Transverse colon (tissue), 4 donors: ENCODE measurements at regions not wholly inside any gene's neighbourhood (a gene's known extent, or its start where the extent isn't known, plus 50 kb on each side); places are given as distances from the start of the nearest gene placed in this dataset.

Experiments used
- DNase-seq: peaks from one replicate; pipeline ENCODE4 v3.0.0-alpha.2; 2019
- H3K27ac ChIP-seq, 4 donors: fragments of 200-600 bp; sonication (generic); 2 replicates each; pipeline ENCODE4 v1.5.1; 2016 to 2018; ENCODE audit warnings: inconsistent platforms in 4 of 4
- H3K27me3 ChIP-seq: fragments of 200-600 bp; sonication (generic); 2 replicates; pipeline ENCODE4 v1.5.1; 2017; ENCODE audit warnings: inconsistent platforms
- H3K36me3 ChIP-seq, 4 donors: fragments of 200-600 bp; sonication (generic); 2 replicates each; pipeline ENCODE4 v1.5.1; 2017 to 2019; ENCODE audit warnings: inconsistent platforms in 4 of 4
- H3K4me1 ChIP-seq, 4 donors: fragments of 200-600 bp; sonication (generic); 2 replicates each; pipeline ENCODE4 v1.5.1; 2017 to 2020; ENCODE audit warnings: inconsistent platforms in 4 of 4
- H3K4me3 ChIP-seq, 4 donors: fragments of 200-600 bp; sonication (generic); 1 replicate in 1 of 4; 2 replicates in 3 of 4; pipeline versions ENCODE4 v1.5.1 to v1.6.1; 2017 to 2019; ENCODE audit warnings: inconsistent platforms in 4 of 4
- H3K9me3 ChIP-seq, 2 donors: fragments of 200-600 bp; sonication (generic); 2 replicates each; pipeline ENCODE4 v1.5.1; 2017 to 2019; ENCODE audit warnings: inconsistent platforms in 2 of 2
- CTCF ChIP-seq, 5 experiments: fragments of 200-600 bp in 3 of 5; fragments of 450-650 bp in 2 of 5; sonication (generic) in 3 of 5; IDR thresholded peaks; 1 replicate in 2 of 5; 2 replicates in 3 of 5; pipeline ENCODE4 v1.5.1; 2016 to 2017; ENCODE audit warnings: antibody characterized with exemption in 5 of 5, inconsistent platforms in 3 of 5, mild to moderate bottlenecking in 2 of 5, moderate library complexity in 1 of 5
- EP300 ChIP-seq: sonication (generic); formaldehyde crosslinking; IDR thresholded peaks from one replicate; pipeline ENCODE4 v1.6.1; 2017; ENCODE audit warnings: antibody characterized with exemption, low read depth
- POLR2A ChIP-seq: fragments of 450-650 bp; IDR thresholded peaks from one replicate; pipeline ENCODE4 v1.6.1; 2016; ENCODE audit warnings: antibody characterized with exemption, mild to moderate bottlenecking, moderate library complexity
- POLR2AphosphoS5 ChIP-seq, 3 donors: sonication (generic); formaldehyde crosslinking; IDR thresholded peaks; one replicate each; pipeline ENCODE4 v1.6.1; 2016; ENCODE audit warnings: antibody characterized with exemption in 3 of 3
- WGBS, 2 donors: methylation state at CpG; one replicate each; pipeline ENCODE4 v1.1.5; 2018; ENCODE audit warnings: low coverage in 1 of 2; 5-methylcytosine and 5-hydroxymethylcytosine counted together
- in situ Hi-C, 4 donors: fragments of 200-750 bp; cut with MboI; loops; one replicate each; pipeline versions ENCODE4 v1.15.0 to v1.15.1; 2017; ENCODE audit warnings: low sequenced_read_pairs in 3 of 4, low pct_ligation_motif_present in 1 of 4, low pct_unique_long_range_greater_than_20kb in 1 of 4
- intact Hi-C: fragments of 100-400 bp; cut with DNase I; formaldehyde crosslinking; loops from one replicate; pipeline ENCODE4 v1.15.1; 2023; ENCODE audit warnings: low total_unique reads

- in situ Hi-C loops (no loop called here), intact Hi-C loops (no loop called here)
- TF ChIP-seq CTCF (IDR thresholded peaks at IDR 0.05) = no peak
- TF ChIP-seq EP300 = no peak
- TF ChIP-seq POLR2AphosphoS5 (IDR thresholded peaks at IDR 0.05) = no peak
- no peak for TF ChIP-seq POLR2A
- Histone ChIP-seq H3K27me3 (no peaks in the 10 kb centered on the region), H3K36me3 (no peaks in the 10 kb centered on the region), H3K4me3 (peak overlapping the region; percentile 29 to 59 (median 46)), H3K9me3 (no peaks in the 10 kb centered on the region), H3K27ac (peak overlapping the region; percentile 94 to 98 (median 96)), H3K4me1 (peaks cover 6 to 56% (median 32%) of the 10 kb centered on the region in 4 donors)
- WGBS, 2 donors = 4% methylated on average over 30 of the region's 30 CpGs; no CpG with 5 or more reads in 1 of the 2 donors
- no peak for DNase-seq
These were observed 91.5 kb upstream of the CHD2 start for GRCh38 chr15:92808598-92809063.

- TF ChIP-seq CTCF (IDR thresholded peaks at IDR 0.05) = peak; percentile 86 to 100 (median 97)
- TF ChIP-seq EP300 = peak; percentile 67
- TF ChIP-seq POLR2AphosphoS5 (IDR thresholded peaks at IDR 0.05) = peak; percentile 79 to 89 (median 89)
- peak; percentile 77 for TF ChIP-seq POLR2A
- H3K4me3 ChIP-seq = peak overlapping the region; percentile 29 to 59 (median 46)
- no peaks in the 10 kb centered on the region for H3K27me3 ChIP-seq
- 0 to 1% methylated on average over 4 to 70 of the region's 80 CpGs for WGBS, 2 donors
- peak; percentile 98 for DNase-seq
- in situ Hi-C loops (no loop called here), intact Hi-C loops (no loop called here)
- peak overlapping the region; percentile 94 to 98 (median 96) for H3K27ac ChIP-seq
- H3K9me3 ChIP-seq = no peaks in the 10 kb centered on the region
- H3K4me1 ChIP-seq = peaks cover 6 to 50% (median 31%) of the 10 kb centered on the region in 4 donors
- no peaks in the 10 kb centered on the region for H3K36me3 ChIP-seq
These were observed 90.9 kb upstream of the CHD2 start for GRCh38 chr15:92809064-92809879.

DNA sequence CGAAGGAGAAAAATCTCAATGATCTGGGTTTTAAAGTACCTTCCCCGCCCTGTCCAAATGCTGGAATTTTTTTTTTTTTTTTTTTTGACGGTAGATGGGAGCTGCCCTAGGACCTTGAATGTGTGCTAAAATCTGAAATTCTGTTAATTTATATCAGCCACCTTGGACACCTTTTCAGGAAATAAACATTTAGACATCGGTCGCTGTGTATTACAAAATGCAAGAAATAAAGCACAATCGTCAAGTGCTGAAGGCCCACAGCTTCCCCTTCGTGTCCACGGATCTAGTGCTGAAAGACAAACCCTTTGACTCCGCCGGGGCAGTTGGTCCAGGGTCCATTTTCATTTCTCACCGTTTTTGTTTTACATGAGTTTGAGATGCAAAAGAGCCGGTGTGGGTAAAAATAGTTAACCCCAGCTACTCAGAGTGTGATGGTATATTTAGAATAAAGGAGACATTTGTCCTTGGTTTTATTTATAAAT lies 90.2 kb upstream of the CHD2 start:
- WGBS, 2 donors = 7 to 22% methylated on average over 10 to 12 of the region's 12 CpGs
- H3K4me3 ChIP-seq = peak overlapping the region; percentile 24 to 59 (median 46)
- no peak for TF ChIP-seq EP300
- no peak for TF ChIP-seq CTCF (IDR thresholded peaks at IDR 0.05)
- TF ChIP-seq POLR2AphosphoS5 (IDR thresholded peaks at IDR 0.05) = no peak
- no peak for TF ChIP-seq POLR2A
- peak; percentile 68 for DNase-seq
- intact Hi-C loops (loop anchor here (5.0 kb wide), 1 partner anchor 72 kb away; no protein-coding TSS in a partner anchor), in situ Hi-C loops (loop anchor here in 2 of 4 donors (10.0 kb wide), 3 partner anchors 75 to 105 kb away; no protein-coding TSS in a partner anchor)
- H3K4me1 ChIP-seq = peaks cover under 1 to 43% (median 29%) of the 10 kb centered on the region in 4 donors
- H3K27me3 ChIP-seq = no peaks in the 10 kb centered on the region
- H3K27ac ChIP-seq = peak overlapping the region; percentile 94 to 98 (median 96)
- no peaks in the 10 kb centered on the region for H3K36me3 ChIP-seq
- H3K9me3 ChIP-seq = no peaks in the 10 kb centered on the region

- H3K9me3 ChIP-seq = no peaks in the 10 kb centered on the region
- intact Hi-C loops (loop anchor here (5.0 kb wide), 1 partner anchor 72 kb away; no protein-coding TSS in a partner anchor), in situ Hi-C loops (loop anchor here in 2 of 4 donors (10.0 kb wide), 3 partner anchors 74 to 104 kb away; no protein-coding TSS in a partner anchor)
- peak; percentile 42 for TF ChIP-seq POLR2A
- TF ChIP-seq POLR2AphosphoS5 (IDR thresholded peaks at IDR 0.05) = peak; percentile 27 to 74 (median 60)
- TF ChIP-seq CTCF (IDR thresholded peaks at IDR 0.05) = no peak
- TF ChIP-seq EP300 = no peak
- H3K4me3 ChIP-seq = peak overlapping the region; percentile 1 to 59 (median 46)
- H3K4me1 ChIP-seq = peaks cover 0 to 38% (median 29%) of the 10 kb centered on the region in 4 donors
- peak; percentile 76 for DNase-seq
- 6 to 9% methylated on average over 10 of the region's 10 CpGs for WGBS, 2 donors
- no peaks in the 10 kb centered on the region for H3K36me3 ChIP-seq
- peak overlapping the region; percentile 94 to 98 (median 96) for H3K27ac ChIP-seq
- no peaks in the 10 kb centered on the region for H3K27me3 ChIP-seq
These were observed 89.5 kb upstream of the CHD2 start for GRCh38 chr15:92810418-92811138.
